GM18505 (cell line): ENCODE measurements at regions not wholly inside any gene's neighbourhood (a gene's known extent, or its start where the extent isn't known, plus 50 kb on each side); places are given as distances from the start of the nearest gene placed in this dataset.
"Not testable (repeated sequence)": the region's sequence is repeated elsewhere in the genome, so short reads cannot be mapped to it uniquely, and the experiment has no call there.

ENCODE experiments used
- ATAC-seq: cut with Tn5 transposase; IDR thresholded peaks from one replicate; pipeline ENCODE4 v1.9.1; 2021; ENCODE audit not compliant: unreplicated experiment
- POLR2A ChIP-seq: IDR thresholded peaks from 4 replicates; pipeline ENCODE4 v1.6.1; 2011; ENCODE audit warnings: borderline replicate concordance; ENCODE audit not compliant: insufficient read depth, insufficient read length; ENCODE audit errors: extremely low read depth

GRCh38 chrX:111041018-111041462, 55.0 kb upstream of the PAK3 start:
- TF ChIP-seq POLR2A = no peak
- ATAC-seq = no peak

DNA sequence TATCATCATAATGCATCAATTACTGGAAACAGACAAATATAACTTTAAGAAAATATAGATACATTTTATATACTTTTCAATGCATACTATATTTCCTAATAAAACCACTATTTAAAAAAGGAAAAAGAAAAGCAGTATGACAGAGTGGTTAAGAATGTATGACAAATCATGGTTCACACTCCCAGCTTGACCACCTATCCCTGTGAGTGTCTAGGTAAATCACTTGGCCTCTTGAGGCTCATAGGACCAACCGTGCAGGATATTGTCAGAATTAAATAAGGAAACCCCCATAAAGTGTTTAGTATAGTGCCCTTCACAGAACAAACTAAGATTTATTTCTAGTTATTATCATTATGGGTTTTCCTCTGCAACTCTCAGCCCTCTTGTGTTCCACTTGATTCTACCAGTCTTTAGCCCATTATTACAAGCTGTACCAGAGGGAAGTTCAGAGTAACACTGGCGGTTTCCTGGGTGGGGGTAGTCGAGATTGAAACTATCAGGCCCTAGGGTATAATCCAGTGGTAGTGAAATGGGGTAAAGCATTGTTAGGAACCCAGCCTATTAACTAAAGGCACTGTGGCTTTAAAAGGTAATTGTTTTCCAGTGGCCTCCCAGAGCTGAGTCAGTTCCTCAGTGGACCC, 55.5 kb upstream of the PAK3 start:
- no peak for ATAC-seq
- no peak for TF ChIP-seq POLR2A

GRCh38 chrX:111039606-111040005, 56.4 kb upstream of the PAK3 start:
- ATAC-seq = no peak

DNA sequence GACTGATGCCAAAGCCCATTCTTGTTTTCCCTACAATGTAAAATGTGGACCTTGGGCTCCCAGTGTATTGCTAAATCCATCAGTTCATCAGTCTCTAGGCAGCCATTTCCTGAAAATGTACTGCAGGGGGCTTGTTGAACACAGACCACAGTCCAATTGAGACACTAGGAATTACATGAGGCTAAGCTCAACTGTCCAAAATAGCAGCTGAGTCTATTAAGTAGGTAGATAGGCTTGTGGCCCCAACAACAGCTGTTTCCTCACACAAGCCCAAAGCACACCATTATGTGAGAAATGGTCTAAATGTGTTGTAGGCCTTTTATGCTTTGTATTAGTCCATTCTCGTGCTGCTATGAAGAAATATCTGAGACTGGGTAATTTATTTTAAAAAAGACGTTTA, 60.0 kb upstream of the PAK3 start:
- TF ChIP-seq POLR2A = no peak
- no peak for ATAC-seq

More at GRCh38 chrX:111039606-111040005, 56.4 kb upstream of the PAK3 start:
- no peak for TF ChIP-seq POLR2A

GRCh38 chrX:111035256-111035655, 60.7 kb upstream of the PAK3 start:
- ATAC-seq = no peak
- no peak for TF ChIP-seq POLR2A

GRCh38 chrX:111022998-111023397, 73.0 kb upstream of the PAK3 start:
- ATAC-seq = not testable (repeated sequence)

GRCh38 chrX:111020283-111020682, 75.7 kb upstream of the PAK3 start:
- no peak for ATAC-seq
- TF ChIP-seq POLR2A = no peak

DNA sequence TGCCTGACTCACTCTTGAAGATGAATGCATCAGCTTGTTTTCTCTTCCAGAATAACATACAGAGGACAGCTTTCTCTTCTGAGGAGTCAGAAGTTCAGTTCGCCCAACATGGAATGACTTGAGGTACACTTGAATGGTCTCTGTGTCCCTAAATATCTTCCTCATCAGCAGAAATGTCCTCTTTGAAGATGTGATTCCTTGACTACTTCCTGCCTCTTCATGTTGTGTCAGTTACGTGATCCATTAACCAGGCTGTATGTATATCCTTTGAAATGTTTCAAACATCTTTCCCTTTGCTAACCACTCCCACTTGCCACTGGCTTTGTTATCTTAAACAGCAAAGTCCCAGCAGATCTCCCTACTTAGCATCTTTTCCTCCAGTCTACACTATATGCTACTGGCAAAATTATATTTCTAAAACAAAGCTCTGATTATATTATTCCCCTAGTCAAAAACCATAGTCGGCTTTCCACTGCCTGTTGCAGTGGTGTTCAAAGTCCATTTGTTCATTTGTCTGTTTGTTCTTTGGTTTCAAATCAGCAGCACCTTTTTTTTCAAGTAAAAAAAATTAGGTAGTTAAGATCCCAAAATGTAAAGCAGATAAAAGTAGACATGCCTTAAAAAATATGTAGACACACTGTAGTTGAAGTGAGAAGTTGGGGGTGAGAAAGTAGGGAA, 82.1 kb upstream of the PAK3 start:
- no peak for TF ChIP-seq POLR2A
- ATAC-seq = no peak

DNA sequence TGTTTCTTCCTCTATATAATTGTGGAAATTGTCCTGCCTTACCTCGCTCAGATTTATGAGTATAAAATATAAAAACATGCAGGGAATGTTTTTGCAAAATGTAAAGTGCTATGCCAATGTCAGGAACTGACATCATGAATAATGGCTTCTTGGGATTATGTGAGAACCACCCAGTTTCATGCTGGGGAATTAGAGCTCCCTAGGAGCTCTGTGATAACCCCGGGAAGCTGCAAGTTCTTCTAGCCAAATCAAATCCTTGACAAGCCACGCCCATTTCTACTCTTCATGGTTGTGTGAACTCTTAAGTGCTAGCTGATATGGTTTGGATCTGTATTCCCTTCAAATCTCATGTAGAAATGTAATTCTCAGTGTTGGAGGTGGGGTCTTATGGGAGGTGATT, 85.9 kb upstream of the PAK3 start:
- ATAC-seq = no peak
- TF ChIP-seq POLR2A = no peak

DNA sequence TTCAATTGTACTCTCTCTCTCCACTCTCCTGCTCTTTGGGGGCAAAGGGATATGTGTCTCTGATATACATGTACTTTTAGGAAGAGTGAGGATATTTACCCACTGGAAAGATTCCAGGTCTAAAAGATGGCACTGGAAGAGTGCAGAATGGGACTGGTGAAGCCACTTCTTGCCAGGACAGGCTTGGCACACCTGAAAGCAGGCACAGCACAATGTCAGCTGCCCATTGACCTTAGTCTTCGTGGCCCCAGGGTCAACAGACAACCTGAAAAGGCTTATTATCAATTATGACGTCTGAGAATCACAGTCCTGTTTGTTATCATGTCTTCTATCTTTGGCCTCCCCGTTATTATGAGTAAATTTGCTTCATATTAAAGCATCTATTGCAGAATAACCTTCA, 86.7 kb upstream of the PAK3 start:
- no peak for TF ChIP-seq POLR2A
- ATAC-seq = no peak

DNA sequence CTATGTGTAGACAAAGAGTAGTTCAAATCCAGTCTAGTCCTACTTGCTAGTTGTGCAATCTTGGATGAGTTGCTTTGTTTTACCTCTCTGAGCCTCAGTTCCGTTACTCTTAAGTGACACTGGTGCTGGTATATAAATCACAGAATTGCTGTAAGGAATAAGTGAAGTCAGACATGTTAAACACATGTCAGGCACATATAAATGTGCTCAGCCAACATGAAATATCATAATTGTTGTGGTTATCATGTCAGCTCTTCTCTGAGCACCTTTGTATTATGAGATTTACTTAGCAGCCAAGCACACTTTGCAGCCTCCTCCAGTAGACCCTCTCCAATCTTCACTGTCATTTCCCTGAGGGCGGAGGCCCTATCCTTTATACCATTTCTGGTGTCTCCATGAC, 87.9 kb upstream of the PAK3 start:
- ATAC-seq = no peak
- no peak for TF ChIP-seq POLR2A

DNA sequence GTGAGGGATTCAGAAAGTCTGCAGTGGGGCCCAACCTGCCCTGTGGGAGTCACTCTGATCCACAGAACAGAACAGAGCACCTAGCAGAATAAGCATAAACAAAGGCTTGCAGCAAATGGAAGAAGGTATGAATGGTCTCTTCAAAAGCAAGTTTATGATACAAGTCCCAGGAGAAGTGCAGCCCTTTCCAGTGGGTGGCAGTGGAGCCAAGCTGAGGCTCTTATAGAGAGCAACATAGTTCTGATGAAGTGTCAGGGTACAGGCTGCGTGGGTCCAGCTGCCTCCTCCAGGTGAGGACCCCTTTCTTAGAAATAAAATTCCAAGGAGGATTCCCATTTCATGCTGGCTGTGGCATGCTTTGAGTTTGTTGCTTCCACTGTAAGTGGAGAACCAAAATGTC, 88.8 kb upstream of the PAK3 start:
- TF ChIP-seq POLR2A = no peak
- ATAC-seq = no peak

- no peak for TF ChIP-seq POLR2A
- ATAC-seq = no peak
Measured at GRCh38 chrX:111006116-111006515, 89.9 kb upstream of the PAK3 start.

GRCh38 chrX:111005166-111005565, 90.8 kb upstream of the PAK3 start:
- TF ChIP-seq POLR2A = no peak
- ATAC-seq = no peak

GRCh38 chrX:111003118-111003517, 92.9 kb upstream of the PAK3 start:
- no peak for ATAC-seq
- TF ChIP-seq POLR2A = no peak

GRCh38 chrX:110992611-110993010, 103.4 kb upstream of the PAK3 start:
- no peak for TF ChIP-seq POLR2A
- no peak for ATAC-seq

DNA sequence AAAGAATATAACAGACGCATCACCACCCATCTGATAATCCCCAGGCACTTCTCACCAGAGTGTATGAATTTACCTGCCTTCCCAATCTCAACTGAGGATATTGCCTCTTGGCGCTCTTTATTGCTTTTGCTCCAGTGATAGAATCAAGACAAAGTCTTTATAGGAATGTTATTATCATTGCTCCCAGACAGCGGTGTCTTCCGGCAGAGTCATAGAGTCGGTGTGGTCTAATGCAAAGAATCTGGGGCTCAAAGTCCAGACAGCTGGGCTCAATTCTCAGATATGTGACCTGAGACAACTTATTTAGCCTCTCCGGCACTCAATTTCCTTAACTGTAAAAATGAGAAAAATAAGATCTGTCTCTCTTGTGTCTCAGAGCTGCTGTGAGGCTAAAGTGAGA, 106.1 kb upstream of the PAK3 start:
- ATAC-seq = no peak
- no peak for TF ChIP-seq POLR2A
